Limb (tissue), 2 donors: ENCODE measurements at regions not wholly inside any gene's neighbourhood (a gene's known extent, or its start where the extent isn't known, plus 50 kb on each side); places are given as distances from the start of the nearest gene placed in this dataset.
A peak's percentile ranks its signal among the peaks of the same experiment; 100 is the strongest.
"Not testable (repeated sequence)": the region's sequence is repeated elsewhere in the genome, so short reads cannot be mapped to it uniquely, and the experiment has no call there.

ENCODE experiments used
- DNase-seq, 2 donors: peaks; one replicate each; pipeline ENCODE4 v3.0.0-alpha.2; 2016; ENCODE audit errors: extremely low spot score in 2 of 2

GRCh38 chr1:65062339-65062738, 85.7 kb upstream of the AK4 start:
- DNase-seq: no peak

GRCh38 chr1:65063025-65063424, 85.0 kb upstream of the AK4 start:
- DNase-seq: no peak

GRCh38 chr1:65064981-65065380, 83.0 kb upstream of the AK4 start:
- no peak for DNase-seq

- DNase-seq: peak; percentile 21 to 63
Observed at GRCh38 chr1:65065524-65066418, 82.2 kb upstream of the AK4 start.

GRCh38 chr1:65066419-65066765, 81.6 kb upstream of the AK4 start:
- peak in 1 of 2 donors; percentile 15 for DNase-seq

- DNase-seq: peak; percentile 48 to 83
Observed at GRCh38 chr1:65066766-65067490, 81.1 kb upstream of the AK4 start.

- DNase-seq: peak; percentile 73 to 78
Observed at GRCh38 chr1:65067491-65068201, 80.4 kb upstream of the AK4 start.

GRCh38 chr1:65068202-65069010, 79.6 kb upstream of the AK4 start:
- DNase-seq: peak in 1 of 2 donors; percentile 12

- DNase-seq: no peak
Observed at GRCh38 chr1:65069011-65069565, 78.9 kb upstream of the AK4 start.

- no peak for DNase-seq
Observed at GRCh38 chr1:65072845-65073244, 75.2 kb upstream of the AK4 start.

- DNase-seq: peak in 1 of 2 donors; percentile 15
Observed at GRCh38 chr1:65075123-65075976, 72.7 kb upstream of the AK4 start.

GRCh38 chr1:65077369-65077768, 70.6 kb upstream of the AK4 start:
- DNase-seq: no peak

GRCh38 chr1:65079941-65080340, 68.1 kb upstream of the AK4 start:
- DNase-seq: no peak

GRCh38 chr1:65082346-65083040, 65.5 kb upstream of the AK4 start:
- no peak for DNase-seq

- DNase-seq: no peak
Observed at GRCh38 chr1:65083263-65083896, 64.6 kb upstream of the AK4 start.

GRCh38 chr1:65084066-65084465, 63.9 kb upstream of the AK4 start:
- no peak for DNase-seq

GRCh38 chr1:65087519-65087918, 60.5 kb upstream of the AK4 start:
- not testable (repeated sequence) for DNase-seq

GRCh38 chr1:65090406-65090805, 57.6 kb upstream of the AK4 start:
- DNase-seq: no peak

- no peak for DNase-seq
Observed at GRCh38 chr1:65092691-65093090, 55.3 kb upstream of the AK4 start.
